ENCODE measurements at regions not wholly inside any gene's neighbourhood (a gene's known extent, or its start where the extent isn't known, plus 50 kb on each side); places are given as distances from the start of the nearest gene placed in this dataset.

DNA sequence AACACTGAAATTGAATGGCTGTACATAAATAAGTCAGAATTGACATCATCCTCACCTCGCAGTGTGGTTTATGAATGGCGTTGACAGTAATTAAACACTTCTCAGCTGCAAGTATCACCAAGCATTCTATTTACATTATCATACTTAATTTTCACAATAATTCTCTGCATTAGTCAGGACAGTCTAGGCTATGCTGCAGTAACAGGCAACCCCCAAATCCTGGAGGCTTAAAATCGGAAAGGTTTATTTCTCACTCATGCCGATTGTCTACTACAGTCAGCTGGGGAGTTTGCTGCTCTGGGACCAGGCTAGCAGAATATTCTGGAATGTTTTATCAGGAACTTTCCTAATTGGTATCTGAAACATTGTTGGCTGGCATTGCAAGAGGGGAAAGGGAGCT is 493.2 kb upstream of the ERCC4 start:
- POLR2A ChIA-PET = no interaction called here
- no peaks in the 10 kb centered on the region for H3K9me1 ChIP-seq (replicated peaks; ENCODE audit: control insufficient read depth, extremely low read depth, insufficient read depth, low read length)
- no peak overlapping the region for H3K27ac ChIP-seq (ENCODE audit: insufficient read depth, low read depth, low read length)
- no peaks in the 10 kb centered on the region for H3K4me1 ChIP-seq (ENCODE audit: control insufficient read depth, extremely low read depth, insufficient read depth, low read length)
- no peaks in the 10 kb centered on the region for H3K79me2 ChIP-seq (ENCODE audit: control insufficient read depth, insufficient read depth, low read length)
- no peak overlapping the region for H3K4me3 ChIP-seq (replicated peaks in 1 of 3; ENCODE audit: insufficient read depth in 1 of 3, low read depth in 1 of 3, low read length in 3 of 3)
- BruUV-seq (replicated peaks) = no TSS peak
- H3K27me3 ChIP-seq (ENCODE audit: control insufficient read depth in 2 of 2, insufficient read depth in 2 of 2, low read length in 2 of 2) = no peaks in the 10 kb centered on the region
- FAIRE-seq = no peak
- dilution Hi-C loops (cut with MboI; ENCODE audit: extremely low pct_ligation_motif_present, low sequenced_read_pairs) (no loop called here), intact Hi-C loops (cut with micrococcal nuclease) (no loop called here)
- no peak overlapping the region for H2AFZ ChIP-seq (ENCODE audit: low read depth, low read length)
- H3K4me2 ChIP-seq (ENCODE audit: insufficient read depth, low read length) = no peak overlapping the region
- H4K20me1 ChIP-seq (replicated peaks; ENCODE audit: control insufficient read depth, extremely low read depth, insufficient read depth, low read length) = no peaks in the 10 kb centered on the region
- H3K9me3 ChIP-seq (replicated peaks; ENCODE audit: control insufficient read depth, insufficient read depth, low read length) = peaks cover 6% of the 10 kb centered on the region
- no peak overlapping the region for H3K9ac ChIP-seq (replicated peaks; ENCODE audit: extremely low read depth, insufficient read depth, low read length)
- TF ChIP-seq EZH2 (IDR thresholded peaks at IDR 0.05; ENCODE audit: borderline replicate concordance, low read depth, low read length, severe bottlenecking) (no peak), FOS (IDR thresholded peaks at IDR 0.05; ENCODE audit: borderline replicate concordance, insufficient read depth, low read length) (no peak), POLR2A (IDR thresholded peaks at IDR 0.05; ENCODE audit: low read depth, low read length) (no peak), MYC (IDR thresholded peaks at IDR 0.05; ENCODE audit: low read depth, low read length) (no peak), JUN (IDR thresholded peaks at IDR 0.05; ENCODE audit: borderline replicate concordance, insufficient read depth, insufficient read length, low read depth) (no peak), GATA2 (IDR thresholded peaks at IDR 0.05; ENCODE audit: insufficient read depth, insufficient read length, low read depth, low read length) (no peak), POLR2AphosphoS5 (IDR thresholded peaks at IDR 0.05; ENCODE audit: insufficient read depth, low read depth, low read length) (no peak)
- TF ChIP-seq, protein P1, sequence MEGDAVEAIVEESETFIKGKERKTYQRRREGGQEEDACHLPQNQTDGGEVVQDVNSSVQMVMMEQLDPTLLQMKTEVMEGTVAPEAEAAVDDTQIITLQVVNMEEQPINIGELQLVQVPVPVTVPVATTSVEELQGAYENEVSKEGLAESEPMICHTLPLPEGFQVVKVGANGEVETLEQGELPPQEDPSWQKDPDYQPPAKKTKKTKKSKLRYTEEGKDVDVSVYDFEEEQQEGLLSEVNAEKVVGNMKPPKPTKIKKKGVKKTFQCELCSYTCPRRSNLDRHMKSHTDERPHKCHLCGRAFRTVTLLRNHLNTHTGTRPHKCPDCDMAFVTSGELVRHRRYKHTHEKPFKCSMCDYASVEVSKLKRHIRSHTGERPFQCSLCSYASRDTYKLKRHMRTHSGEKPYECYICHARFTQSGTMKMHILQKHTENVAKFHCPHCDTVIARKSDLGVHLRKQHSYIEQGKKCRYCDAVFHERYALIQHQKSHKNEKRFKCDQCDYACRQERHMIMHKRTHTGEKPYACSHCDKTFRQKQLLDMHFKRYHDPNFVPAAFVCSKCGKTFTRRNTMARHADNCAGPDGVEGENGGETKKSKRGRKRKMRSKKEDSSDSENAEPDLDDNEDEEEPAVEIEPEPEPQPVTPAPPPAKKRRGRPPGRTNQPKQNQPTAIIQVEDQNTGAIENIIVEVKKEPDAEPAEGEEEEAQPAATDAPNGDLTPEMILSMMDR (IDR thresholded peaks at IDR 0.05; ENCODE audit: extremely low read depth in 1 of 2, insufficient read depth in 1 of 2, low read depth in 1 of 2, low read length in 2 of 2) = no peak
- TF ChIP-seq, protein P2, sequence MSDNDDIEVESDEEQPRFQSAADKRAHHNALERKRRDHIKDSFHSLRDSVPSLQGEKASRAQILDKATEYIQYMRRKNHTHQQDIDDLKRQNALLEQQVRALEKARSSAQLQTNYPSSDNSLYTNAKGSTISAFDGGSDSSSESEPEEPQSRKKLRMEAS (IDR thresholded peaks at IDR 0.05; ENCODE audit: insufficient read depth, insufficient read length) = no peak
- no peak for DNase-seq (ENCODE audit: low read depth, low spot score)
- no peaks in the 10 kb centered on the region for H3K36me3 ChIP-seq (ENCODE audit: control insufficient read depth in 2 of 2, extremely low read depth in 1 of 2, insufficient read depth in 2 of 2, low read length in 2 of 2)
- CTCF ChIA-PET = no interaction called here

All from endothelial cell of umbilical vein (primary cell).